OCI-LY3 (cell line): ENCODE measurements at regions not wholly inside any gene's neighbourhood (a gene's known extent, or its start where the extent isn't known, plus 50 kb on each side); places are given as distances from the start of the nearest gene placed in this dataset.
"Not testable (repeated sequence)": the region's sequence is repeated elsewhere in the genome, so short reads cannot be mapped to it uniquely, and the experiment has no call there.

Experiments
- H2AFZ ChIP-seq: fragments of 200-600, 300-600 bp; shearing (Covaris generic); 2 replicates; pipeline ENCODE4 v1.6.0; 2014; ENCODE audit warnings: antibody characterized with exemption, low read depth, low read length
- H3K27ac ChIP-seq: fragments of 200-600, 300-600 bp; sonication (generic); 2 replicates; pipeline ENCODE4 v1.5.1; 2014; ENCODE audit warnings: mild to moderate bottlenecking, low read length, moderate library complexity, mixed read lengths
- H3K27me3 ChIP-seq: fragments of 200-600, 300-600 bp; sonication (generic); 2 replicates; pipeline ENCODE4 v1.6.1; 2014; ENCODE audit warnings: low read depth, low read length, mixed read lengths
- H3K36me3 ChIP-seq: fragments of 200-600, 300-600 bp; sonication (generic); replicated peaks from 2 replicates; pipeline ENCODE3; 2014; ENCODE audit warnings: low read depth, low read length, mixed read lengths
- H3K4me1 ChIP-seq: fragments of 300-600, 200-600 bp; sonication (generic); 2 replicates; pipeline ENCODE4 v1.6.1; 2014; ENCODE audit warnings: low read length, mixed read lengths
- H3K4me2 ChIP-seq: fragments of 200-600, 300-600 bp; sonication (generic); 2 replicates; pipeline ENCODE4 v1.6.1; 2014; ENCODE audit warnings: low read length, mixed read lengths
- H3K4me3 ChIP-seq: fragments of 300-600, 200-600 bp; sonication (generic); 2 replicates; pipeline ENCODE4 v1.5.1; 2014; ENCODE audit warnings: antibody characterized with exemption, mild to moderate bottlenecking, low read length, moderate library complexity
- H3K79me2 ChIP-seq: fragments of 300-600, 200-600 bp; shearing (Covaris generic); 2 replicates; pipeline ENCODE4 v1.6.1; 2014; ENCODE audit warnings: mild to moderate bottlenecking, low read length, mixed read lengths
- H3K9ac ChIP-seq: fragments of 300-600, 200-600 bp; shearing (Covaris generic); 2 replicates; pipeline ENCODE4 v1.6.0; 2014; ENCODE audit warnings: mild to moderate bottlenecking, low read length, moderate library complexity
- H3K9me3 ChIP-seq: fragments of 200-600, 300-600 bp; shearing (Covaris generic); 2 replicates; pipeline ENCODE4 v1.6.1; 2014; ENCODE audit warnings: low read length, mixed read lengths; ENCODE audit not compliant: insufficient read depth
- H4K20me1 ChIP-seq: fragments of 200-600, 300-600 bp; sonication (generic); 2 replicates; pipeline ENCODE4 v1.6.1; 2016; ENCODE audit warnings: low read length, mixed read lengths; ENCODE audit not compliant: insufficient read depth
- EZH2phosphoT487 ChIP-seq: fragments of 200-600 bp; shearing (Covaris generic); IDR thresholded peaks from 2 replicates; pipeline ENCODE4 v1.6.1; 2018; ENCODE audit warnings: antibody characterized with exemption, mixed run types, low read depth
- TF ChIP-seq, protein P1 (sequence below): fragments of 200-600, 300-600 bp; sonication (generic); IDR thresholded peaks from 2 replicates; pipeline ENCODE4 v1.5.1; 2014; ENCODE audit warnings: antibody characterized with exemption, low read length, low read depth

DNA sequence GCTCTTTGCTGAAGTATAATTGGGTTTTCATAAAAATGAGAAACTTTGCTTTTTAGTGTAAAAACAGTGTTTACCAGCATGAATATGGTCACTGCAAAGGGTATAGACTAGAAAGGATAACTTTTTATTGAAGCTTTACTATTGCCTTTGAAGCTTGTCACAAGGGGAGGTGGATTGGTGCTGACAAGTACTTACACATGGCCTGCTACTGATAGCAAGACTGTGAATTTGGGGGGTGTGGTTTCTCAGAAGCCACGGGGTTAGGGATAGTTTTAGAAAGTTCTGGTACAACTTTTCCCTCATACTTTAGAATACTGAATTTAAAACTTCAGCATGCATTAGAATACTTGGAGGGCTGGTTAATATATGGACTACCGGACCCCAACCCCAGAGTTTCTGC lies 294.1 kb downstream of the SOCS6 start:
- no peak overlapping the region for H3K27ac ChIP-seq
- H2AFZ ChIP-seq = no peak overlapping the region
- H3K9me3 ChIP-seq = no peaks in the 10 kb centered on the region
- H3K4me3 ChIP-seq = no peak overlapping the region
- H3K9ac ChIP-seq = no peak overlapping the region
- H3K4me2 ChIP-seq = no peak overlapping the region
- H3K79me2 ChIP-seq = no peaks in the 10 kb centered on the region
- no peaks in the 10 kb centered on the region for H4K20me1 ChIP-seq
- no peaks in the 10 kb centered on the region for H3K36me3 ChIP-seq
- H3K4me1 ChIP-seq = no peaks in the 10 kb centered on the region
- TF ChIP-seq, protein P1, sequence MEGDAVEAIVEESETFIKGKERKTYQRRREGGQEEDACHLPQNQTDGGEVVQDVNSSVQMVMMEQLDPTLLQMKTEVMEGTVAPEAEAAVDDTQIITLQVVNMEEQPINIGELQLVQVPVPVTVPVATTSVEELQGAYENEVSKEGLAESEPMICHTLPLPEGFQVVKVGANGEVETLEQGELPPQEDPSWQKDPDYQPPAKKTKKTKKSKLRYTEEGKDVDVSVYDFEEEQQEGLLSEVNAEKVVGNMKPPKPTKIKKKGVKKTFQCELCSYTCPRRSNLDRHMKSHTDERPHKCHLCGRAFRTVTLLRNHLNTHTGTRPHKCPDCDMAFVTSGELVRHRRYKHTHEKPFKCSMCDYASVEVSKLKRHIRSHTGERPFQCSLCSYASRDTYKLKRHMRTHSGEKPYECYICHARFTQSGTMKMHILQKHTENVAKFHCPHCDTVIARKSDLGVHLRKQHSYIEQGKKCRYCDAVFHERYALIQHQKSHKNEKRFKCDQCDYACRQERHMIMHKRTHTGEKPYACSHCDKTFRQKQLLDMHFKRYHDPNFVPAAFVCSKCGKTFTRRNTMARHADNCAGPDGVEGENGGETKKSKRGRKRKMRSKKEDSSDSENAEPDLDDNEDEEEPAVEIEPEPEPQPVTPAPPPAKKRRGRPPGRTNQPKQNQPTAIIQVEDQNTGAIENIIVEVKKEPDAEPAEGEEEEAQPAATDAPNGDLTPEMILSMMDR = no peak
- no peak for TF ChIP-seq EZH2phosphoT487
- H3K27me3 ChIP-seq = no peaks in the 10 kb centered on the region

DNA sequence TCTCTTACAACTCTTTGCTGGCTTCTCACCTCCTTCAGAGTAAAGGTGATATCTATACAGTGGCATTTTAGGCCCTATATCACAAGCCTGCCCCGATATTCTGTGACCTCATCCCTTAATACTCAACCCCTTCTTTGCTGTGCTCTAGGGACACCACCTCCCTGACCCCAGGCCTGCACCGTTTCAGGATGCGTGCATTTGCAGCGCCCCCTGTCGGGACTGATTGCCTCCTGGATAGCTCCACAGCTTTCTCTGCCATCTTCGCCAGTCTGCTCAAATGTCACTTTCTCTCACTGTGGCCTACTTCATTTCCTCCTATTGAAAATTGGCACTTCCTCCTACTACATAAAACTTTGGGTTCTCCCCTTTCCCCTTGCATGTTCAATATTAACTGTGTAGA lies 289.6 kb downstream of the SOCS6 start:
- H3K9me3 ChIP-seq = no peaks in the 10 kb centered on the region
- H2AFZ ChIP-seq = no peak overlapping the region
- H3K79me2 ChIP-seq = no peaks in the 10 kb centered on the region
- no peaks in the 10 kb centered on the region for H3K4me1 ChIP-seq
- H3K4me3 ChIP-seq = no peak overlapping the region
- H3K27ac ChIP-seq = no peak overlapping the region
- no peak for TF ChIP-seq EZH2phosphoT487
- TF ChIP-seq, protein P1 = peak; percentile 44
- H4K20me1 ChIP-seq = no peaks in the 10 kb centered on the region
- no peaks in the 10 kb centered on the region for H3K36me3 ChIP-seq
- H3K9ac ChIP-seq = no peak overlapping the region
- no peaks in the 10 kb centered on the region for H3K27me3 ChIP-seq
- no peak overlapping the region for H3K4me2 ChIP-seq

DNA sequence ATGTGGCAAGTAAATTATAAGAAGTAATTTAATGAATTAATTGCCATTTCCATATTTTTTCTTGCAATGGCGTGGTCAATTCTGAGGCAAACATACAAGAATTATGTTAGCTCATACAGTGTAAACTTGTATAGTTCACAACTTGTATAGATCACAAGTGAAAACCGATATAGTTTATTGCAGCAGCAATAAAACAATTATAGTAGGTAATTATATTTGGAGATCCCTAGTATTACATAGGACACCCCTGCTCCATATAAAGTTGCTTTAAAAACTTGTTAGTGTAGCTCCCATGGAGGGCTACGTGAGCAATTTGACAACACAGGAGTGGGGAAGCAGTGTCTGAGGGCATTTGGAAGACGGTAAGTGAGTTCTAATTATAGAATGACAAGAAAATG lies 288.2 kb downstream of the SOCS6 start:
- H3K9ac ChIP-seq = no peak overlapping the region
- no peak for TF ChIP-seq EZH2phosphoT487
- TF ChIP-seq, protein P1 = no peak
- no peaks in the 10 kb centered on the region for H3K27me3 ChIP-seq
- no peak overlapping the region for H3K27ac ChIP-seq
- H2AFZ ChIP-seq = no peak overlapping the region
- H4K20me1 ChIP-seq = no peaks in the 10 kb centered on the region
- no peaks in the 10 kb centered on the region for H3K79me2 ChIP-seq
- H3K4me2 ChIP-seq = no peak overlapping the region
- H3K4me3 ChIP-seq = no peak overlapping the region
- no peaks in the 10 kb centered on the region for H3K36me3 ChIP-seq
- H3K4me1 ChIP-seq = no peaks in the 10 kb centered on the region
- H3K9me3 ChIP-seq = no peaks in the 10 kb centered on the region

DNA sequence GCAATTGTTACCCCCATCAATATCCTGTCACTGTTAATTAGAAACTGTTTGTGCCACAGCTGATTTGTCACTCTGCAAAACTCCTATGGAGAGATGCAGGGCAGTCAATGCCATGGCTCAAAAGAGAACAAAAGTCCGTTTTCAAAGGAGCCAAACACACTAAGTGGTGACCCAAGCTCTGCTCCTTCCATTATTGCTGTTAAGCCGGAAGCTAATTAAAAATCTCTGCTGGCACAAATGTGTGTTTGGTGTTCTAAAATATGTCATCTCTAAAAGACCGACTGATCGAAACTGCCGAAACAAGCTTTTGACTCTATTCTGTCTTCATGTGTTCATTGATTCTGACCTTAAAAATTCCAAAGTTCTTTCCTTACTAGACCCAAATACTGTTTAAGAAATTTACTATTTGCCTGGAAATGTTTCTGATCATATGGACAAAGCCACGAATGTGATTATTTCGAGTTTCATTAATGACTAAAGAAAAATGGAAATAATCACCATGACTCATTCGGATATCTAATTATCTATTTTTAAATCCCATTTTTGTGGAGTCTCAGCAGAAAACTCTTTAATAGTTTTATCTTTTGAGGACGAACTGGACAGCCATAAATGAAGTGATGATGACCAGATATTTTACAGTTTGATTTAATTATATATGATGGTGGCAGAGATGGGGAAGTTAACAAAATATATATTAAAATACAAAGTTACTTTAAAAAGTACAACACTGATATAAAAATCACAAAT lies 287.6 kb downstream of the SOCS6 start:
- Histone ChIP-seq H3K4me1 (no peaks in the 10 kb centered on the region), H3K27me3 (no peaks in the 10 kb centered on the region), H2AFZ (no peak overlapping the region), H3K9ac (no peak overlapping the region), H3K4me3 (no peak overlapping the region), H4K20me1 (no peaks in the 10 kb centered on the region), H3K4me2 (no peak overlapping the region), H3K27ac (no peak overlapping the region), H3K36me3 (no peaks in the 10 kb centered on the region), H3K9me3 (no peaks in the 10 kb centered on the region), H3K79me2 (no peaks in the 10 kb centered on the region)
- TF ChIP-seq, protein P1 = no peak

DNA sequence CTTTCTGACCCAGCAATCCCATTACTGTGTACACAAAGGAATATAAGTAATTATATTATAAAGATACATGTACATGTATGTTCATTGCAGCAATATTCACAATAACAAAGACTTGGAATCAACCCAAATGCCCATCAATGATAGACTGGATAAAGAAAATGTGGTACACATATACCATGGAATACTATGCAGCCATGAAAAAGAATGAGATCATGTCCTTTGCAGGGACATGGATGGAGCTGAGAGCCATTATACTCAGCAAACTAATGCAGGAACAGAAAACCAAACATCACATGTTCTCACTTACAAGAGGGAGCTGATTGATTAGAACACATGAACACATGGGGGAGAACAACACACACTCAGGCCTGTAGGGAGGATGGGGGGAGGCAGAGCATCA lies 286.1 kb downstream of the SOCS6 start:
- not testable (repeated sequence) for H3K9ac ChIP-seq, H3K27ac ChIP-seq, H2AFZ ChIP-seq, H3K4me1 ChIP-seq, H3K27me3 ChIP-seq, H3K9me3 ChIP-seq, H4K20me1 ChIP-seq, H3K79me2 ChIP-seq, H3K4me3 ChIP-seq, H3K4me2 ChIP-seq, H3K36me3 ChIP-seq

DNA sequence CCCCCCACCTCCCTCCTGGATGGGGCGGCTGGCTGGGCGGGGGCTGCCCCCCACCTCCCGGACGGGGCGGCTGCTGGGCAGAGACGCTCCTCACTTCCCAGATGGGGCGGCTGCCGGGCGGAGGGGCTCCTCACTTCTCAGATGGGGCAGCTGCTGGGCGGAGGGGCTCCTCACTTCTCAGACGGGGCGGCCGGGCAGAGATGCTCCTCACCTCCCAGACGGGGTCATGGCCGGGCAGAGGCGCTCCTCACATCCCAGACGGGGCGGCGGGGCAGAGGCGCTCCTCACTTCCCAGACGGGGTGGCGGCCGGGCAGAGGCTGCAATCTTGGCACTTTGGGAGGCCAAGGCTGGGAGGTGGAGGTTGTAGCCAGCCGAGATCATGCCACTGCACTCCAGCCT lies 280.8 kb downstream of the SOCS6 start:
- H3K4me2 ChIP-seq, H3K4me3 ChIP-seq, H3K9me3 ChIP-seq, H2AFZ ChIP-seq, H3K27ac ChIP-seq, H4K20me1 ChIP-seq, H3K79me2 ChIP-seq, H3K36me3 ChIP-seq, H3K27me3 ChIP-seq, H3K4me1 ChIP-seq, H3K9ac ChIP-seq: not testable (repeated sequence)
